Astrocyte of the cerebellum (primary cell): ENCODE measurements at regions not wholly inside any gene's neighbourhood (a gene's known extent, or its start where the extent isn't known, plus 50 kb on each side); places are given as distances from the start of the nearest gene placed in this dataset.

Source experiments
- DNase-seq: peaks from one replicate; pipeline ENCODE4 v3.0.0-alpha.2; 2011; ENCODE audit warnings: low read depth
- H3K4me3 ChIP-seq: 2 replicates; pipeline ENCODE4 v1.5.1; 2011; ENCODE audit warnings: mild to moderate bottlenecking, low read depth, low read length, moderate library complexity
- CTCF ChIP-seq: IDR thresholded peaks from 2 replicates; pipeline ENCODE4 v1.5.1; 2012; ENCODE audit warnings: low read length, low read depth, moderate library complexity, mild to moderate bottlenecking; ENCODE audit errors: missing control alignments
- in situ Hi-C: cut with HindIII; loops from 2 replicates; pipeline ENCODE4 v1.10.0; 2017; ENCODE audit warnings: low sequenced_read_pairs

GRCh38 chr13:40230833-40231266 lies 435.6 kb downstream of the FOXO1 start:
- no peak for DNase-seq
- TF ChIP-seq CTCF = no peak
- in situ Hi-C loops = no loop called here
- H3K4me3 ChIP-seq = no peak overlapping the region

GRCh38 chr13:40231311-40231710 lies 435.1 kb downstream of the FOXO1 start:
- in situ Hi-C loops = no loop called here
- DNase-seq = no peak
- no peak overlapping the region for H3K4me3 ChIP-seq
- no peak for TF ChIP-seq CTCF

GRCh38 chr13:40231751-40232150 lies 434.7 kb downstream of the FOXO1 start:
- in situ Hi-C loops = no loop called here
- no peak for TF ChIP-seq CTCF
- no peak overlapping the region for H3K4me3 ChIP-seq
- DNase-seq = no peak

DNA sequence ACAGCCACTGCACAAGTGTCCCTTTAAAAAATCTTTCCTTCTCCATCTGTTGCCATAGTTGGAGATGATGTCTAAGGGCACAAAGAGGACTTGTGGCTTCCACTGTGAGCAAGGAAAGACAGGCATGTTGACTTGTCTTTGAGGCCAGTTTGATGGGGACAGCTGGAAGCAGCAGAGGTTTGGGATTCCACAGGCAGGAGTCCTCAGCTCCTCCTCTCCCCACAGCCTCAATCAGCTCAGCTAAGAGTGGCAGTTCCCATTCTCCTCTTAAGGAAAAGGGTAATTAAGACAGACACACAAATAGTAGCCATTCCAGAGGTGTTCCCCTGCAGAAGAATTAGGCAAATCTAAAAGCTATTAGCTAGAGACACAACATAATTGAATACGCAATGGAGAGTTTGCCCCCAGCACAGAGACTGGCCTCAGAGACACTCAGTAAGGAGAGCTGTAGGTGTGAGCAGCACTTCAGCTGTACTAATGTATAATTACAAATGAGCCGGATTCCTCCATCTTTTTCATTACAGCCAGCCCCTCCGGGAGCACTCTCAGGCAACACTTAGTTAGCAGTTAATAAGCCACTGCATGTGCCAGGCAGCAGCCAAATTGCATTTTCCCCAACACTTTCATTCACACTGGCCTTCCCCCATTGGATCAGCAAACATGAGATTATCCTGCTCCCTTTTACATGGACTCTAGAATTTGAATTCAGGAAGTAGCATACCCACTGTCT lies 434.0 kb downstream of the FOXO1 start:
- in situ Hi-C loops = no loop called here
- DNase-seq = no peak
- no peak for TF ChIP-seq CTCF
- H3K4me3 ChIP-seq = no peak overlapping the region

- in situ Hi-C loops = no loop called here
- no peak overlapping the region for H3K4me3 ChIP-seq
- DNase-seq = no peak
- TF ChIP-seq CTCF = no peak
Observed at GRCh38 chr13:40233731-40234195, 432.7 kb downstream of the FOXO1 start.

GRCh38 chr13:40235160-40235796 lies 431.2 kb downstream of the FOXO1 start:
- H3K4me3 ChIP-seq = no peak overlapping the region
- no peak for TF ChIP-seq CTCF
- DNase-seq = no peak
- in situ Hi-C loops = no loop called here
